Immature natural killer cell (primary cell): ENCODE measurements at regions not wholly inside any gene's neighbourhood (a gene's known extent, or its start where the extent isn't known, plus 50 kb on each side); places are given as distances from the start of the nearest gene placed in this dataset.

ENCODE experiments used
- DNase-seq, 3 donors: peaks; one replicate each; pipeline ENCODE4 v3.0.0; 2022; ENCODE audit warnings: mixed read lengths in 1 of 3
- H3K27ac Mint-ChIP-seq, 6 donors: one replicate each; pipeline ENCODE4 v1.8.0; 2020; ENCODE audit warnings: mixed read lengths in 6 of 6, mild to moderate bottlenecking in 5 of 6, inconsistent platforms in 4 of 6, moderate library complexity in 3 of 6
- H3K27me3 Mint-ChIP-seq, 3 donors: one replicate each; pipeline ENCODE4 v1.8.0; 2020 to 2021; ENCODE audit warnings: low read depth in 3 of 3, mild to moderate bottlenecking in 3 of 3, mixed read lengths in 3 of 3, moderate library complexity in 3 of 3, inconsistent platforms in 1 of 3
- H3K36me3 Mint-ChIP-seq, 3 donors: one replicate each; pipeline ENCODE4 v1.8.0; 2020; ENCODE audit warnings: mixed read lengths in 3 of 3, inconsistent platforms in 2 of 3, mild to moderate bottlenecking in 2 of 3
- H3K4me1 Mint-ChIP-seq, 2 donors: one replicate each; pipeline ENCODE4 v1.8.0; 2020; ENCODE audit warnings: inconsistent platforms in 2 of 2, mild to moderate bottlenecking in 2 of 2, mixed read lengths in 2 of 2, moderate library complexity in 1 of 2
- H3K4me3 Mint-ChIP-seq, 5 donors: one replicate each; pipeline ENCODE4 v1.8.0; 2020; ENCODE audit warnings: mild to moderate bottlenecking in 5 of 5, mixed read lengths in 5 of 5, inconsistent platforms in 3 of 5, moderate library complexity in 3 of 5
- H3K9me3 Mint-ChIP-seq, 6 donors: one replicate each; pipeline ENCODE4 v1.8.0; 2020; ENCODE audit warnings: mild to moderate bottlenecking in 6 of 6, mixed read lengths in 6 of 6, inconsistent platforms in 4 of 6, moderate library complexity in 3 of 6

GRCh38 chr12:77152623-77153193, 87.3 kb upstream of the E2F7 start:
- no peaks in the 10 kb centered on the region for H3K27me3 Mint-ChIP-seq
- DNase-seq, result no peak
- H3K4me1 Mint-ChIP-seq, result no peaks in the 10 kb centered on the region
- H3K9me3 Mint-ChIP-seq, result peaks cover 0 to 7% (median 0%) of the 10 kb centered on the region in 6 donors
- no peaks in the 10 kb centered on the region for H3K36me3 Mint-ChIP-seq
- H3K4me3 Mint-ChIP-seq, result no peak overlapping the region
- no peak overlapping the region for H3K27ac Mint-ChIP-seq

GRCh38 chr12:77151030-77151429, 85.7 kb upstream of the E2F7 start:
- Mint-ChIP-seq H3K27ac (no peak overlapping the region), H3K27me3 (peaks cover 0 to 2% (median 0%) of the 10 kb centered on the region in 3 donors), H3K36me3 (no peaks in the 10 kb centered on the region), H3K4me3 (no peak overlapping the region), H3K9me3 (peaks cover 0 to 7% (median 1%) of the 10 kb centered on the region in 6 donors), H3K4me1 (no peaks in the 10 kb centered on the region)
- no peak for DNase-seq

- no peaks in the 10 kb centered on the region for H3K4me1 Mint-ChIP-seq
- no peak for DNase-seq
- H3K27ac Mint-ChIP-seq, result no peak overlapping the region
- H3K4me3 Mint-ChIP-seq, result no peak overlapping the region
- peaks cover 0 to 17% (median 0%) of the 10 kb centered on the region in 6 donors for H3K9me3 Mint-ChIP-seq
- H3K36me3 Mint-ChIP-seq, result no peaks in the 10 kb centered on the region
- H3K27me3 Mint-ChIP-seq, result peaks cover 0 to 4% (median 0%) of the 10 kb centered on the region in 3 donors
Observed at GRCh38 chr12:77133566-77133965, 68.2 kb upstream of the E2F7 start.

- H3K27ac Mint-ChIP-seq, result no peak overlapping the region
- H3K4me3 Mint-ChIP-seq, result no peak overlapping the region
- peaks cover 0 to 4% (median 0%) of the 10 kb centered on the region in 3 donors for H3K27me3 Mint-ChIP-seq
Observed at GRCh38 chr12:77131977-77132490, 66.7 kb upstream of the E2F7 start.

GRCh38 chr12:77130193-77130592, 64.8 kb upstream of the E2F7 start:
- Mint-ChIP-seq H3K4me3 (no peak overlapping the region), H3K4me1 (no peaks in the 10 kb centered on the region), H3K9me3 (peaks cover 0 to 11% (median under 1%) of the 10 kb centered on the region in 6 donors), H3K36me3 (no peaks in the 10 kb centered on the region), H3K27ac (no peak overlapping the region), H3K27me3 (peaks cover 0 to 4% (median 0%) of the 10 kb centered on the region in 3 donors)
- DNase-seq, result no peak

More at GRCh38 chr12:77131977-77132490, 66.7 kb upstream of the E2F7 start:
- Mint-ChIP-seq H3K9me3 (peaks cover 0 to 17% (median 0%) of the 10 kb centered on the region in 6 donors), H3K36me3 (no peaks in the 10 kb centered on the region), H3K4me1 (no peaks in the 10 kb centered on the region)
- DNase-seq, result no peak

GRCh38 chr12:77124767-77125166, 59.4 kb upstream of the E2F7 start:
- Mint-ChIP-seq H3K4me1 (no peaks in the 10 kb centered on the region), H3K4me3 (no peak overlapping the region), H3K27me3 (no peaks in the 10 kb centered on the region), H3K27ac (no peak overlapping the region), H3K9me3 (peaks cover 0 to 6% (median 2%) of the 10 kb centered on the region in 6 donors), H3K36me3 (no peaks in the 10 kb centered on the region)
- DNase-seq, result no peak

GRCh38 chr12:77122661-77123060, 57.3 kb upstream of the E2F7 start:
- no peaks in the 10 kb centered on the region for H3K36me3 Mint-ChIP-seq

GRCh38 chr12:77122236-77122635, 56.9 kb upstream of the E2F7 start:
- DNase-seq, result no peak
- Mint-ChIP-seq H3K36me3 (no peaks in the 10 kb centered on the region), H3K27ac (no peak overlapping the region), H3K4me3 (no peak overlapping the region), H3K27me3 (no peaks in the 10 kb centered on the region), H3K4me1 (no peaks in the 10 kb centered on the region), H3K9me3 (peaks cover 0 to 6% (median 2%) of the 10 kb centered on the region in 6 donors)

More at GRCh38 chr12:77122661-77123060, 57.3 kb upstream of the E2F7 start:
- H3K27ac Mint-ChIP-seq, result no peak overlapping the region
- no peaks in the 10 kb centered on the region for H3K4me1 Mint-ChIP-seq
- no peak overlapping the region for H3K4me3 Mint-ChIP-seq
- no peak for DNase-seq
- no peaks in the 10 kb centered on the region for H3K27me3 Mint-ChIP-seq
- peaks cover 0 to 6% (median 2%) of the 10 kb centered on the region in 6 donors for H3K9me3 Mint-ChIP-seq

GRCh38 chr12:77120156-77121085, 55.1 kb upstream of the E2F7 start:
- Mint-ChIP-seq H3K4me1 (no peaks in the 10 kb centered on the region), H3K27ac (no peak overlapping the region), H3K9me3 (peaks cover 0 to 6% (median 2%) of the 10 kb centered on the region in 6 donors), H3K27me3 (no peaks in the 10 kb centered on the region), H3K4me3 (no peak overlapping the region), H3K36me3 (no peaks in the 10 kb centered on the region)
- DNase-seq, result no peak

- Mint-ChIP-seq H3K27ac (no peak overlapping the region), H3K4me1 (no peaks in the 10 kb centered on the region), H3K4me3 (no peak overlapping the region), H3K27me3 (peaks cover 0 to 2% (median 0%) of the 10 kb centered on the region in 3 donors), H3K36me3 (no peaks in the 10 kb centered on the region), H3K9me3 (peaks cover 0 to 3% (median 0%) of the 10 kb centered on the region in 6 donors)
- no peak for DNase-seq
Observed at GRCh38 chr12:77118696-77119095, 53.3 kb upstream of the E2F7 start.

GRCh38 chr12:77116277-77116676, 50.9 kb upstream of the E2F7 start:
- DNase-seq, result no peak
- Mint-ChIP-seq H3K4me3 (no peak overlapping the region), H3K36me3 (no peaks in the 10 kb centered on the region), H3K4me1 (no peaks in the 10 kb centered on the region), H3K27me3 (peaks cover 0 to 4% (median 0%) of the 10 kb centered on the region in 3 donors), H3K9me3 (peaks cover 0 to 6% (median under 1%) of the 10 kb centered on the region in 6 donors), H3K27ac (no peak overlapping the region)

GRCh38 chr12:77115471-77115870, 50.1 kb upstream of the E2F7 start:
- Mint-ChIP-seq H3K4me3 (no peak overlapping the region), H3K27ac (no peak overlapping the region), H3K27me3 (peaks cover 0 to 4% (median 0%) of the 10 kb centered on the region in 3 donors), H3K36me3 (no peaks in the 10 kb centered on the region), H3K9me3 (peaks cover 0 to 11% (median 2%) of the 10 kb centered on the region in 6 donors), H3K4me1 (no peaks in the 10 kb centered on the region)
- DNase-seq, result no peak
